ENCODE measurements at regions not wholly inside any gene's neighbourhood (a gene's known extent, or its start where the extent isn't known, plus 50 kb on each side); places are given as distances from the start of the nearest gene placed in this dataset.
"Not testable (repeated sequence)": the region's sequence is repeated elsewhere in the genome, so short reads cannot be mapped to it uniquely, and the experiment has no call there.

- FAIRE-seq = no peak
These were observed 1403.5 kb upstream of the PABPC4L start for GRCh38 chr4:135605076-135605475.

GRCh38 chr4:135604531-135604930 is 1402.9 kb upstream of the PABPC4L start:
- no peak for FAIRE-seq

- no peak for FAIRE-seq
These were observed 1399.8 kb upstream of the PABPC4L start for GRCh38 chr4:135601351-135601750.

GRCh38 chr4:135598151-135598550 is 1396.6 kb upstream of the PABPC4L start:
- FAIRE-seq = no peak

GRCh38 chr4:135594521-135594920 is 1392.9 kb upstream of the PABPC4L start:
- no peak for FAIRE-seq

- no peak for FAIRE-seq
These were observed 1373.5 kb upstream of the PABPC4L start for GRCh38 chr4:135575041-135575440.

GRCh38 chr4:135573251-135573650 is 1371.7 kb upstream of the PABPC4L start:
- FAIRE-seq = no peak

- no peak for FAIRE-seq
These were observed 1362.5 kb upstream of the PABPC4L start for GRCh38 chr4:135564090-135564489.

GRCh38 chr4:135553213-135553612 is 1351.6 kb upstream of the PABPC4L start:
- no peak for FAIRE-seq

- no peak for FAIRE-seq
These were observed 1350.5 kb upstream of the PABPC4L start for GRCh38 chr4:135552131-135552530.

GRCh38 chr4:135548711-135549110 is 1347.1 kb upstream of the PABPC4L start:
- no peak for FAIRE-seq

- FAIRE-seq = no peak
These were observed 1344.2 kb upstream of the PABPC4L start for GRCh38 chr4:135545616-135546317.

GRCh38 chr4:135538698-135539097 is 1337.1 kb upstream of the PABPC4L start:
- no peak for FAIRE-seq

GRCh38 chr4:135533053-135533452 is 1331.5 kb upstream of the PABPC4L start:
- FAIRE-seq = no peak

GRCh38 chr4:135532132-135532531 is 1330.5 kb upstream of the PABPC4L start:
- no peak for FAIRE-seq

- no peak for FAIRE-seq
These were observed 1313.7 kb upstream of the PABPC4L start for GRCh38 chr4:135515295-135515694.

GRCh38 chr4:135510582-135510981 is 1309.0 kb upstream of the PABPC4L start:
- FAIRE-seq = no peak

- FAIRE-seq = no peak
These were observed 1306.6 kb upstream of the PABPC4L start for GRCh38 chr4:135508006-135508714.

GRCh38 chr4:135497563-135498152 is 1296.1 kb upstream of the PABPC4L start:
- FAIRE-seq = no peak

GRCh38 chr4:135492439-135492838 is 1290.8 kb upstream of the PABPC4L start:
- no peak for FAIRE-seq

GRCh38 chr4:135485371-135485770 is 1283.8 kb upstream of the PABPC4L start:
- FAIRE-seq = no peak

GRCh38 chr4:135476272-135476671 is 1274.7 kb upstream of the PABPC4L start:
- FAIRE-seq = no peak

- FAIRE-seq = no peak
These were observed 1262.7 kb upstream of the PABPC4L start for GRCh38 chr4:135464311-135464710.

- not testable (repeated sequence) for FAIRE-seq
These were observed 1246.0 kb upstream of the PABPC4L start for GRCh38 chr4:135447598-135447997.
